GM18909 (cell line): ENCODE measurements at regions not wholly inside any gene's neighbourhood (a gene's known extent, or its start where the extent isn't known, plus 50 kb on each side); places are given as distances from the start of the nearest gene placed in this dataset.

Experiments used
- ATAC-seq: cut with Tn5 transposase; IDR thresholded peaks from one replicate; pipeline ENCODE4 v1.9.1; 2021; ENCODE audit warnings: mild to moderate bottlenecking; ENCODE audit not compliant: unreplicated experiment, poor library complexity

DNA sequence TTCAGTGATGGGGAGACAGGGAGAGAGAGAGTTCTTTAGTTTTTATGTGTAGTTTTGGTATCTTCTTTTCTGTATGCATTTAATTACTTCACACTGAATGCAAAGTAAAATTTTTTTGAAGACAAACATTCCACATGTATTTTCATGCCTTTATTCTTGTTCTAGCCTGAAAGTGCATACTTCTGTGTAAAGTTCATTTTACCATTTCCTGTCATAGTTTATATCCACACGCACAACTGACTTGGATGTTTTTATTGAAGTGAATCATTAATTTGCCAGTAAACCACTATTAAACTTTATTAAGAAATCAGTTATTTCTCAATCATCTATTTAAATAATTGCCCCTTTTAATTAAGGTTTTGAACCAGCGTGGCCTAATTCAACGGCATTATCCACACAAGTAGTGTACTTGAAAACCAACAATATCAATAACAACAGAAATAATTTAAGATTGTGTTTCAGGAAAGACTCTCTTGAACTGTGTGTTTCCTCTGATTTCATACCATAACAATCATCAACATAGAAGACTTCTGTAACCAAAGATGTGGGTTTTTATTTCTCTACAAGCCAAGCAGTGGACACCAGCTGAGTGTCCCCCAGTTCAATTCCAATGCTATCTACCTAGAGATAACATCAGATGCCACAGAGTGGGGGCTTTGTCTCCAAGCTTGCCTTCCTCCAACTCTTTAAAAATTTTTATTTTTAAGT is 512.7 kb upstream of the JAG1 start:
- ATAC-seq = no peak

DNA sequence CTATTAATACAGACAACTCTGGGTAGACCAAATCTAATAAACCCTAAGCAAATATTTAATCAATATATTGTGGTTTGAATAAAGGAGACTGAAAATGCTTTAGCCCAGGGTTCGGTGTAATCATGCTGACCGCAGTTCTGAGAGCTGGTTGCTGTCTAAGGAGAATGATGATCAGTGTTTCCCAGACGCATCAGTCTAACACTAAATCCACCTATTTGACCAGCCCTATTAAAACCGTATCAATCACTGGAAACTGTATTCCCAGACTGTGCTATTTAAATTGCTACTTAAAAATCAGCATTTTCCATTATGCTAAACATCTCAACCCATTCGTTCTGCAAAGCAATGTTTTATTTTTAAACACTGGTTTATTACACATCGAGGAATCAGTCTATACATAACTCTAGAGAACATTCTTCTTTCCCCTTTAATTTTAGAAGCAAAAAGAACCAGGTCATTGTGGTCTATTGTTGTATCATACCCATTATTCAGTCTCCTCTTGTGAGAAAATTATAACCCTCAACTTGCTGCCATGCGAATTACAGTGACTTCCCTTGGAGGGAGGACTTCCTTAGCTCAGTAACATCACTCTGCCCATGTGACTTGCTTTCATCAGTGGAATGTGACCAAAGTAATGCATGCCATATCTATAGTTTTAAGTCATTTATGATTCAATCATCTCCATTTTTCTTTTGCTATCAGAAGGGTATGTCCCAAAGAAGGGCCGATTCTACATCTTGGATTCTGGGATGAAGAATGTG is 515.2 kb upstream of the JAG1 start:
- no peak for ATAC-seq

DNA sequence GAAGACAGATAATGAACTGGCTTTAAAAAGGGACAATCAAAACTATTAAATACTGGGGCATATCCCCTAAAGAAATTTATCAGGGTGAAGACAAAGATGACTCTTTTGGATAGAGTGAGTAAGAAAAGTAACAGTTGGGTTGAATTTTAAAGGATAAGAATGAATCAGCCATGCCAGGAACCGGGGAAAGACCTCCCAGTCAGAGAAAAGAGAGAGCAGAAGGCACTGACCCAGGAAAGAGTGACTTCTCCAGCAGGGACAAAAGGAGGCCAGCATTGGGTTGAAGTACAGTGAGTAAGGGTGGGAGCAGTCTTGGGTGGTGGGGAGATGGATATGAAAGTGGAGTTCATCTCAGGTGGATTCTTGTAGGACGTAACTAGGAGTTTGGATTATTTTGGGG is 516.9 kb upstream of the JAG1 start:
- no peak for ATAC-seq

DNA sequence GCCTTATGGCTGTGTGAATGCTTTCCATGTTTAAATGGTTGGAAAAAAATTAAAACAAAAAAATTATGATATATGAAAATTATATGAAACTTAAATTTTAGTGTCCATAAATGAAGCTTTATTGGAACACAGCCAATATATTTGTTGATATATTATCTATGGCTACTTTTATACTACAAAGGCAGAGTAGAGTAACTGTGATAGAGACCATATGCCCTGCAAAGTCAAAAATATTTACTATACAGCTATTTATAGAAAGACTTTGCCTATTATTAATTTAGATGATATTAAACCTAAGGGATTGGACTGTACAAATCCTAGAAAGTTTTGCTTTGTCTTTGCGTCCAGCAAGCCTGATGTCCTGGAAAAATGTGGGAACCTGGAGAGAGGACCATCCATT is 518.3 kb upstream of the JAG1 start:
- no peak for ATAC-seq

DNA sequence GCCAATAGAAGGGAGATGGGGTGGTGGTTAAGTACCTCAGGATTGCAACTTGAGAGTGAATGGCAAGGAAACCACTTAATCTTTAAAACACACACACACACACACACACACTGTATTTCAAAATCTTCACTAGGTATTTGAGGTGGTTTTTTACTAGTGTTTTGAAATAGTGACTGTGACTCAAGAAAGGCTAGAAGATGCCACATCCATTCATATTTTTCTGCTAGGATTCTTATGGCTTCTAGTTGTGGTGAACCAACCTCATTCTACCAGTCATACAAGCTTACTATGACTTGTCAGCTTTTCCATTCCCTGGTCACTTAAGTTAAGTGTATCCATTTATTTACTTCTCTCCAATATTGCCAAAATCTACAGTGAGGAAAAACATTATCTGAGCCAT is 519.4 kb upstream of the JAG1 start:
- ATAC-seq = no peak

DNA sequence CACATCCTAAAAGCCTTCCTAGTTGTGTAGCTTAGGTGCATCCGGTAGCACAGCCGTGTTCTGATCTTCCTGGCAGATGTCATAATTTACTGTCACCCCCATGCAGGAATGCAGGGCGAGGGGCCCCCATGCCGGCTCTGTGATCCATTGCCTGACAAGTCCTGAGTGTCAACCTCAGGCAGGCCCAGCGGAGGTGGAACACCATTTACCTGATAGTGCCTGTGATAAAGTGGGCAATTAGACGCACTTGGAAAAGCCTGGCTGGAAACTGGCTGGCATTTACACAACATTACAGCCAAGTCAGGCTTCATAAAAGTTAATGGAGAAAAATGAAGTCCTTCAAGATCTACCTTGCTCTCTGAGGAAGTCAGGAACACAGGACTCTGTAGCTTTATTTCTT is 521.4 kb upstream of the JAG1 start:
- no peak for ATAC-seq

DNA sequence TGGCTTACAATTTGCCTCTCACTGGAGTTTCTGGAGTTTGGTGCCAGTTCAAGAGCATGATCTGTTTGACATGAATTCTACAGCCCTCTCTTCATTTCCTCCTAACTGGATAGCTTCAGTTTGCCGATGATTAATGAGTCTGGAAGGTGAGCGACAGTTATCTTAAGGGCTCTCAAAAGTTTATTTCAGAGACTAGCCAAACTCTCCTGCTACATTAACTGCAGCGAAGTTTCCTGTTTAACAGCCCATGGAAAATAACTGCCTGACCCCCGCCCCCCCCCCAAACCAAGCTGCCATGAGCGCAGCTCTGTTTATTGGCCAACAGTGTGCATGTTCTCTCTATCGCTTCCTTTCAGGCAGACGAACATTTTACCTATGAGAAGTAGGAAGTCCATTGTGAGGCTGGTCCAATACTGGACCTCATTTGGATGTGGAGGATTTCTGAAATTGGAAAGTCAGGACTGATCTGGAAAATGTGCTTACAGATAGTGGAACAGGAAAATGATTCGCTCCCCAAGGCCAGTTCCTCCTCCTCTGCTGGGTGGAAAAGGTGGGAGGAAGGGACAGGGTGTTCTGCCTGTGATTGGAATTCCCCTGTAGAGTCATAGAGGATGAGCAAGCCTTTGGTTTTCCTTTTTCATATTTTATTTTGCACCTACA is 522.2 kb upstream of the JAG1 start:
- ATAC-seq = no peak

DNA sequence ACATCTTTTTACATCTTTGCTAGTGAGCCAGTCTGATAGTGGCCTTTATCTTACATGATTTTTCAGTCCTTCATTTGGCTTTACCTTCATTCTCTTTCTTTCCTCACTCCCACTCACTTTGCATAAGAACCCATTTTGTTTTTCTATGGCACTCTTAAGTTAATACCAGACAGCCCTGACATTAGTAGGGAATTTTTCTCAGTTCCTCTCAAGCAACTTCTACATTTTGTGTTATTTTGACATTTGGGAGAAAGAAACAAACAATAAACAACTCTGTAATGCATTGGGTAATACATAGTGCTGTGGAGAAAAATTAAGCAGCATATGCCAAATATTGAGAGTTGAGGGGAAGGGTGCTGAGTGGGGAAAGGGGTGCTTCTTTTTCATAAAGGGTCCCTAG is 524.1 kb upstream of the JAG1 start:
- no peak for ATAC-seq

DNA sequence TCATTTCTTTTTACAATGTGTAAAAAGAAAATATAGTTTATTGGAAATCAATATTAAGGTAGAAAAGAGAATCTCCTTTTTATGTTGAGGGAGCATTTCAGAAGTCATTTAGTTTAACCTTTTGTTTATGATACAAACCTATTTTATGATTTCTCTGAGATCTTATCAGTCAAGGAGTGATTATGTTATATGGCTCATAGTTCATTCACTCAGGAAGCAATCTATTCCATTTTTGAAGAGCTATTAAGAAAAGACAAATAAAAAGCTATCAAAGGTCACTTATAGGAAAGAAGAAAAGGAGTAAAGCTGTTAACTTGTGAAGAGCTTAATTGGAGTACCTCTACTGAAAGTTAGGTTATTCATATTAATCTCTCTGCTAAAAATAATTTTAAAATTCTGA is 526.6 kb upstream of the JAG1 start:
- no peak for ATAC-seq

DNA sequence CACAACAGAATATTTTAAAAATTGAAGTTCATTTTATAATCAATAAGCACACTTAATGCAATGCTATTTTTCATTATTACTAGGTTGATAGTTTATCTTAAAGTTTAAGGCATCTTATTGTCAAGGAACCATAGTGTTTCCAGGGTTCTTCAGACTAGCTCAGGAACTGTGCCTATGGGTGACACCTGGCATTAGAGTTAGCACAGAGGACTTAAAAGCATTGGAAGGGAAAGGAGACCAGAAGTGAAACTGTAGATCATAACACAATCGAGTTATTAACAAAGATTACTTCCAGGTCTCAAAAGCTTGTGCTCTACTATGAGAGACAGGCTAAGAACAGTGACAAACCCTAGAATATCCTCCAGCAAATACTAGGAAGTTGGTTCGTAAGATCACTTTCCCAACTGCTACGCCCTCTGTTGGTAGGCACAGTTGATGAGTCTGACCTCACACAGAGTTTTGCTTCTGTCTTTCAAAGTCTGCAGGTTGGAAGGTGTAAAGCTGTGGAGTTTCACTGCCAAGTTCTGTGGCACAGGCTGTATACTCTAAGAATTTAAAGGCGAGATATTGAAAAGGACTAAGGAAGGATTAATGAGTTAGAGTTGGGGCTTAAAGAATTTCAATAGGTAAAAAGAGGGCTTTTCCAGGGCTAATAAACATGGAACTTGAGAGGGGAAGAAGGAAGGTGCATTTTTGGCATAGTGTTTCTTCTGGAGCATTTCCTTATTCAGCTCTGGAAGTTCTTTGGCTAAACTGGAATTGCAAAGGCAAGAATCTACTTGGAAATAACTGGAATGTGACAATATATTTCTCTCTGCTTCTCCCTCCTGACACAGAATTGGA is 531.3 kb upstream of the JAG1 start:
- ATAC-seq = peak; percentile 95

DNA sequence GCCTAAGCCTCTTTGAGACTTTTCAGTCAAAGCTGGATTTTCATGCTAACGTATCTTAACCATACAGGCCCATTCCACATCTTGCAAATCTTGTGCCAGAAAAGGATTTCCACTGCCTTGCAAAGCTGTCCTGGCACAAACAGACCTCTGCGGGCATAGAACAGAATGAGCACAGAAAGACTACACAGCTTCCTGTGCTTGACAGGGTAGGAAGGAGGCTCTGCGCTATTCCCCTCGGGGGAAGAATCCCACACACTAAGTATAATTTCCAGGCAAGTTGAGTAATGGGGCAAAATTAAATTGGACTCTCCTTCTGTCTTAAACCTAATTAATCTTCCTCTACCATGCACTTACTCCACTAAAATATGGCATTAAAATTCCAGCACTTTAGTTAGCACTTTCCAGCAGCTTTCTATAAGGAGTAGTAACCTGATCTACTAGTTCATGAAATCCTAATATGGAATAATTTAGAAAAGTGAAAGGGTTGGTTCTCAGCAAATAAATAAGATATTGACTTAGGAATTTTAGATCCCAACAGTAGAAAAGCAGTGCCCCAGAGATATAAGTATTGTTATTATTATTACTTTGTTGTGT is 532.1 kb upstream of the JAG1 start:
- ATAC-seq = no peak

DNA sequence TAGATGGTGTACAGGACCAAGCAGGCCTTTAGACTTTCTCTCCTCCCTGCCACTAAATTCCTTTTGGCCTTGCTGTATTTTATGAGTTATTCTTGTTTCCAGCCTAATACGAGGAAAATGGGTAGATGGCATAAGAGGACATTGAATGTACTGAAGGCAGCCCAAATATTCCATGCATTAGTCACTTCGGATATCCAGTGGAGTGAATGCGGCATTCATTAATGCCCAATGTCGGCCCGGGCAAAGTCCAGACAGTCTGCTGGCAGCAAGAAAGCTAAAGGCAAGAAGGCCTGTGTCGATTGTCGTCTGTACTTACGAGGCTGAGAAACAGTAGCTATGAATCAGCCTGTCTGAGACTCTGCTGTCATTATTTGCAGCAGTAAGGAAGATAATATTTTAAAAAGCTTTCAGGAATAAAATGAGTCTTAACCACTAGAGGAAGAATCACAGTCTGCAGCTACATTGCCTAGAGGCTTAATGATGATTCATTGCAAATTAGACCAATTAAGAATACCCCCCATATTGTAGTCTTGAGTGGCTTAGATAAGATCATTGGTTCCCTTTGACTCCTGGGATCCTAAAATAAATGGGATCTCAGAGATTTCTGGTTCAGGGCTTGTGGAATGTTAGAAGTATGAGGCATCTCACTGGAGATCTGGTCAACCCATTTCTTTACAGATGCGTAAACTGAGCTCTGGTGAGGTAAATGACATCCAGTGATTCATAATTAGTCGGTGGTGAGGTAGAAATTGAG is 534.1 kb upstream of the JAG1 start:
- ATAC-seq = no peak

DNA sequence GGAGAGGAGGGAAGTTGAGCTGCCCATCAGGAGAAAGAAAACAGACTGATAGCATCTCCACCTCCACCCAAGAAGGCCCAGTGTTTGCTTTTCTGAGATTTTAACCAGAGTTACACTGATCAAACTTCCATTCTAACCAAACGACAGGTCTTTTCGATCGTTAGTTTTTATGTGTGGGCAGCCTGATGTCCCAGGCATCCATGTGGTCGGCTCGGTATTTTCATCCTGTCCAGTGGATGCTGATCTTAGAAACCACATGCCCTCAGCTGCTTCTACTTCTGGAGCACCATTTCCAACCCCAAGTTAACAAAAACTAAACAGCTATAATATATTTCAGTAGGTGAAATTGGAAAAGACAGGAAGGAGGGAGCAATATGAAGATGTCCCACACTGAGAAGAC is 536.8 kb upstream of the JAG1 start:
- no peak for ATAC-seq

DNA sequence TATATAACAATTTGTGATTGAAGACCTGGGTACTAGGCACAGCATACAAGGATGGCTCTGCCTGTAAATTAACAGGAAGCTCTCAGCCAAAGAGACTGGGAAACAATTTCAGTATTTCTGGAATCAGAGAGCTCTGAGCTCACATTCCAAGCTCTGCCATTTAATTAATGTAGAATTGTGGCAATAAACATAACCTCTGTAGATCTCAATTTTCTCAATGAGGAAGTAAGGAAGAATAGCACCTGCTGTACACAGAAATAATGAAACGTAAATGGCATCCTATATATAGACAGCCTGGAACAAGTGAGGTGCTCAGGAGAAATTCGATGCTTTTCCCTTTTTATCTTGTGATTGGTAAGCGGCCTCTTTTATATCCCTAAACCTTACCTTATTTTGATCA is 538.5 kb upstream of the JAG1 start:
- no peak for ATAC-seq

DNA sequence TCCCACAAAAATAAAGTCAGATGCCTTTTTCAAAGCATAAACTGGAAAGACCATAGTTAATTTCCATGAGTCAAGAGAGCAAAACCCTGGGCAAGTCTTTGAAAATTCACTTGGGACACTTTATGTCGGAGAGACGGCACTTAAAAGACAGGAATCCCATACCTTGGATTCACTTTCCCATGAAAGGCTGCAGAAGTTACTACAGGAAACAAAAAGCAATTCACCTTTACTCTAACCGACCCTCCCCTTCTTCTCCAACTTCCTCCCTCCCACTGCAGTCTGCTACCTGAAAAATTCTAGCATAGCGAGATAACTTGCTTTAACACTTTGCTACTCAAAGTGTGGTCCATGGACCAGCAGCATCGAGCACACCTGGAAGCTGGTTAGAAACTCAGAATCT is 539.1 kb upstream of the JAG1 start:
- no peak for ATAC-seq

DNA sequence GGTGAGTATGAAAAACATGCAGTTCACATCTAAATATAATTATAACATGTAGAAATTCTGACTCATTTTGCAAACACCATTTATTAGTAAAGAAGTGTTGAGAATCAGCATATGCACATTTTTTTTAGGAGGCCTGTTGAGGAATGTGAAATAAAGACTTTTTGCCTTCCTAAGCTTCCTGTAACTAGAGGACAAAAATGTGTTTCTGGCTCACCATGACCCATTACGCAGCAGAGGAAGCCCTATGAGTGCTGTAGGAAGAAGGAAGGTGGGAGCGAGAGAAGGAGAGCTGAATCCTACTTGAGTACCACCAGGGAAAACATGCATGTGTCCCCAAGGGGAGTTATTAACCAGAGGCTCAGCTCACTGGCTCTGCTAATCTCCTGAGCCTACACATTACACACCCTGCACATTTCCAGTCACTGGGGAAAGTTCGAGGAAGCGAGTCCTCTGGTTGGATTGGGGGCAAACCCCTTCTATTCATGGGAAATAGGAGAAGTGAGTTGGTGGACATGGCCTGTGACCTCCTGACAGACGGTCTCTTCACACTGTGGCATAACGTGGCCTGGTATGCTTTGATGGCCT is 540.5 kb upstream of the JAG1 start:
- no peak for ATAC-seq

DNA sequence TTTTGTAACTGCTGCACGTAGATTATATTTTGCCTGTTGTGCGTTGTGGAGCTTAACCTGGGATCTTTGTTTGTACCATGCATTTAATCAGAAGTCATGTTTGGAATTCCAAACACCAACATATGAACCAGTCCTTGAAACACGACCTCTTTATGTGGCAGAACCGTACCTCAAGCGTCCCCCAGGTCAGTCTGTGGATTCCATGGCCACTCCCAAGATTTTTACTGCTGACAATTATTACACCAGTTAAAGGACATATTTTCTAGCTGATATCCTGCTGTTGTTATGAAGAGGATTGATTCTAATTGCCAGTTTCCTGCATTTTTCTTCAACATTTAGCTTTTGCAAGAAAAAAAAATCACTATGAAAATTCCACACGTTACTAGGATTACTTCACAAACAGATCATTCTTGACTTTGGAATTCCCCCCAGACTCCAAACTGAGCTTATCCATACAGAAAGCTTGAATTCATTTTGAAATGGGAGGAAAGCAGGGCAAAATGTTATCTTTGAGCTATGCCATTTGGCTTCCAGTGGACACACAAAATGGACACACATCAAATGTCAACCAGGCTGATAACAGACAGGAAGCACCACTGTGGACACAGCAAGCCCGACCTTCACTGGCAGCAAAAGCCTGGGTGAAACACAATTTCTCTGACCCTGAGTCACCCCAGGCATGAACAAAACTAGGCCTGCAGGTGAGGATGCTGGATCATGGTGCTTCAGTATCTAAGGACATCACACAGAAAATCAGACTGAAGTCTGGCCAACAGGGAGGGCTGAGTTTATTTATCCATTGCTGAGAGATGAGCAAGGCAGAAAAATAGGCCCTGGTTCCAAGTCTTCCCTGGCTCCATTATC is 542.9 kb upstream of the JAG1 start:
- no peak for ATAC-seq
